HCT116 (cell line): ENCODE measurements at regions not wholly inside any gene's neighbourhood (a gene's known extent, or its start where the extent isn't known, plus 50 kb on each side); places are given as distances from the start of the nearest gene placed in this dataset.

Source experiments
- ATAC-seq: fragments of 200-7000 bp; cut with Tn5 transposase; 2 replicates; pipeline ENCODE4 v1.9.1; 2020; ENCODE audit warnings: mild to moderate bottlenecking, moderate library complexity
- BruUV-seq: library from RNA; stranded (reverse); fragments of 400-500 nt; replicated peaks from 2 replicates; lab custom pipeline; 2021; lab: Mats Ljungman, UMichigan
- CTCF ChIA-PET: fragments of 300-600 bp; sonication (Branson Sonifier 250); formaldehyde crosslinking; loops from one replicate; lab custom pipeline; 2021; ENCODE audit warnings: antibody characterized with exemption; lab: Charles Lee
- POLR2A ChIA-PET: fragments of 300-600, 350-600 bp; sonication (Branson Sonifier 250); formaldehyde crosslinking; loops from one replicate; lab custom pipeline; 2021; ENCODE audit warnings: antibody characterized with exemption; lab: Charles Lee
- RAD21 ChIA-PET, 2 experiments: fragments of 300-600 bp; sonication (Branson Sonifier 250); formaldehyde crosslinking; loops; one replicate each; lab custom pipeline; 2023; ENCODE audit warnings: low total read pairs in 2 of 2; ENCODE audit not compliant: uncharacterized antibody in 2 of 2, unreplicated experiment in 2 of 2, low non-redundant PET in 1 of 2; lab: Charles Lee
- DNase-seq: peaks from one replicate; pipeline ENCODE4 v3.0.0-alpha.2; 2010; ENCODE audit warnings: low read depth, low spot score
- H2AFZ ChIP-seq: fragments of 200-600 bp; shearing (Covaris generic), sonication (generic); 2 replicates; pipeline ENCODE4 v1.6.1; 2017; ENCODE audit warnings: low read depth, mixed run types, mixed read lengths, antibody characterized with exemption, low read length; ENCODE audit not compliant: poor library complexity, severe bottlenecking
- H3K27ac ChIP-seq: 2 replicates; pipeline ENCODE4 v1.5.1; 2012; ENCODE audit warnings: low read depth, low read length
- H3K27me3 ChIP-seq: fragments of 200-600 bp; sonication (generic); 2 replicates; pipeline ENCODE4 v1.6.1; 2016; ENCODE audit warnings: mixed run types, low read length, mixed read lengths; ENCODE audit not compliant: insufficient read depth
- H3K36me3 ChIP-seq, 2 experiments: fragments of 200-500 bp in 1 of 2; fragments of 200-600 bp in 1 of 2; sonication (Bioruptor generic) in 1 of 2; sonication (generic) in 1 of 2; 2 replicates each; pipeline versions ENCODE4 v1.5.1 to v1.6.1; 2014 to 2016; ENCODE audit warnings: low read length in 2 of 2, inconsistent platforms in 1 of 2, mixed read lengths in 1 of 2, mixed run types in 1 of 2; ENCODE audit not compliant: insufficient read depth in 2 of 2, control insufficient read depth in 1 of 2
- H3K4me1 ChIP-seq, 2 experiments: fragments of 200-600 bp in 1 of 2; sonication (generic) in 1 of 2; 2 replicates each; pipeline versions ENCODE4 v1.5.1 to v1.6.1; 2012 to 2017; ENCODE audit warnings: low read length in 2 of 2, inconsistent platforms in 1 of 2, mild to moderate bottlenecking in 1 of 2, mixed read lengths in 1 of 2, mixed run types in 1 of 2, moderate library complexity in 1 of 2; ENCODE audit not compliant: insufficient read depth in 2 of 2, control insufficient read depth in 1 of 2
- H3K4me2 ChIP-seq: fragments of 200-600 bp; sonication (generic); 2 replicates; pipeline ENCODE4 v1.6.1; 2017; ENCODE audit warnings: mixed run types, low read length, mixed read lengths
- H3K4me3 ChIP-seq, 2 experiments: fragments of 200-600 bp in 1 of 2; sonication (generic) in 1 of 2; replicated peaks in 1 of 2; 2 replicates each; pipeline ENCODE4 v1.5.1; 2011 to 2016; ENCODE audit warnings: low read length in 2 of 2, control low read depth in 1 of 2, low read depth in 1 of 2, mild to moderate bottlenecking in 1 of 2, mixed read lengths in 1 of 2, mixed run types in 1 of 2
- H3K79me2 ChIP-seq: fragments of 200-600 bp; sonication (generic); 2 replicates; pipeline ENCODE4 v1.6.1; 2017; ENCODE audit warnings: mild to moderate bottlenecking, mixed run types, low read length, moderate library complexity, mixed read lengths; ENCODE audit not compliant: insufficient read depth
- H3K9ac ChIP-seq: fragments of 200-600 bp; sonication (generic); 2 replicates; pipeline ENCODE4 v1.6.1; 2016; ENCODE audit warnings: low read length, mixed read lengths
- H3K9me2 ChIP-seq: fragments of 200-600 bp; sonication (generic), shearing (Covaris generic); 2 replicates; pipeline ENCODE4 v1.6.1; 2017; ENCODE audit warnings: mixed run types, mild to moderate bottlenecking, moderate library complexity; ENCODE audit not compliant: insufficient read depth
- H3K9me3 ChIP-seq, 2 experiments: fragments of 200-500 bp in 1 of 2; fragments of 200-600 bp in 1 of 2; sonication (Bioruptor generic) in 1 of 2; sonication (generic) in 1 of 2; 2 replicates each; pipeline ENCODE4 v1.6.1; 2014 to 2017; ENCODE audit warnings: low read length in 2 of 2, mixed read lengths in 2 of 2, inconsistent platforms in 1 of 2, low read depth in 1 of 2, mild to moderate bottlenecking in 1 of 2, mixed run types in 1 of 2, moderate library complexity in 1 of 2; ENCODE audit not compliant: control insufficient read depth in 1 of 2, insufficient read depth in 1 of 2
- H4K20me1 ChIP-seq: fragments of 200-600 bp; sonication (generic), shearing (Covaris generic); 2 replicates; pipeline ENCODE4 v1.6.1; 2017; ENCODE audit warnings: mixed run types, mild to moderate bottlenecking, moderate library complexity; ENCODE audit not compliant: insufficient read depth
- CBX3 ChIP-seq: IDR thresholded peaks from 2 replicates; pipeline ENCODE4 v1.6.1; 2012; ENCODE audit warnings: low read depth
- CEBPB ChIP-seq: IDR thresholded peaks from 2 replicates; pipeline ENCODE4 v1.6.1; 2012; ENCODE audit warnings: low read depth
- ELF1 ChIP-seq: IDR thresholded peaks from 2 replicates; pipeline ENCODE4 v1.6.1; 2012; ENCODE audit warnings: low read depth, borderline replicate concordance
- EZH2 ChIP-seq: fragments of 200-600 bp; sonication (generic); IDR thresholded peaks from 2 replicates; pipeline ENCODE4 v1.6.1; 2017; ENCODE audit warnings: antibody characterized with exemption, mixed run types
- EZH2phosphoT487 ChIP-seq: fragments of 200-600 bp; IDR thresholded peaks from 2 replicates; pipeline ENCODE4 v1.6.1; 2018; ENCODE audit warnings: antibody characterized with exemption, borderline replicate concordance
- FOSL1 ChIP-seq: IDR thresholded peaks from 2 replicates; pipeline ENCODE4 v1.6.1; 2012; ENCODE audit warnings: low read depth
- JUND ChIP-seq: IDR thresholded peaks from 2 replicates; pipeline ENCODE4 v1.6.1; 2012
- POLR2A ChIP-seq: IDR thresholded peaks from 2 replicates; pipeline ENCODE4 v1.7.0; 2011; ENCODE audit warnings: borderline replicate concordance; ENCODE audit not compliant: insufficient read depth, insufficient read length; ENCODE audit errors: extremely low read depth
- POLR2AphosphoS5 ChIP-seq: IDR thresholded peaks from 2 replicates; pipeline ENCODE4 v1.6.1; 2011; ENCODE audit warnings: mild to moderate bottlenecking, low read depth, low read length, moderate library complexity
- RAD21 ChIP-seq: IDR thresholded peaks from 2 replicates; pipeline ENCODE4 v1.6.1; 2012; ENCODE audit warnings: low read depth, mild to moderate bottlenecking
- SP1 ChIP-seq: IDR thresholded peaks from 2 replicates; pipeline ENCODE4 v1.6.1; 2012; ENCODE audit warnings: low read depth
- SRF ChIP-seq: IDR thresholded peaks from 2 replicates; pipeline ENCODE4 v1.6.1; 2012; ENCODE audit warnings: low read depth
- TCF7L2 ChIP-seq: IDR thresholded peaks from 2 replicates; pipeline ENCODE4 v1.7.0; 2011; ENCODE audit warnings: borderline replicate concordance, inconsistent platforms; ENCODE audit not compliant: insufficient read depth, insufficient read length; ENCODE audit errors: extremely low read depth
- YY1 ChIP-seq: IDR thresholded peaks from 2 replicates; pipeline ENCODE4 v1.6.1; 2011; ENCODE audit warnings: low read length, low read depth, moderate library complexity, mild to moderate bottlenecking; ENCODE audit not compliant: insufficient replicate concordance; ENCODE audit errors: extremely low read depth
- ZNF274 ChIP-seq: fragments of 200-500 bp; sonication (Bioruptor generic); IDR thresholded peaks from 2 replicates; pipeline ENCODE4 v1.6.1; 2014; ENCODE audit warnings: mild to moderate bottlenecking, low read depth, low read length, inconsistent platforms
- intact Hi-C: fragments of 100-400 bp; cut with micrococcal nuclease; formaldehyde crosslinking; loops from 2 replicates; pipeline ENCODE4 v1.10.0; 2022
- TF ChIP-seq, protein P1 (sequence below): IDR thresholded peaks from 2 replicates; pipeline ENCODE4 v1.6.1; 2012
- TF ChIP-seq, protein P2 (sequence below), 3 experiments: fragments of 200-600 bp in 1 of 3; sonication (generic) in 1 of 3; IDR thresholded peaks in 2 of 3; conservative IDR thresholded peaks in 1 of 3; 2 replicates each; pipeline ENCODE4 v1.5.1; 2012 to 2017; ENCODE audit warnings: low read depth in 2 of 3, low read length in 2 of 3, antibody characterized with exemption in 1 of 3, borderline replicate concordance in 1 of 3, control low read depth in 1 of 3, mild to moderate bottlenecking in 1 of 3, mixed read lengths in 1 of 3, mixed run types in 1 of 3, moderate library complexity in 1 of 3; ENCODE audit not compliant: insufficient read depth in 1 of 3
- TF ChIP-seq, protein P3 (sequence below): IDR thresholded peaks from 2 replicates; pipeline ENCODE4 v1.6.1; 2012; ENCODE audit warnings: low read depth
- TF ChIP-seq, protein P4 (sequence below): IDR thresholded peaks from 2 replicates; pipeline ENCODE4 v1.6.1; 2012

DNA sequence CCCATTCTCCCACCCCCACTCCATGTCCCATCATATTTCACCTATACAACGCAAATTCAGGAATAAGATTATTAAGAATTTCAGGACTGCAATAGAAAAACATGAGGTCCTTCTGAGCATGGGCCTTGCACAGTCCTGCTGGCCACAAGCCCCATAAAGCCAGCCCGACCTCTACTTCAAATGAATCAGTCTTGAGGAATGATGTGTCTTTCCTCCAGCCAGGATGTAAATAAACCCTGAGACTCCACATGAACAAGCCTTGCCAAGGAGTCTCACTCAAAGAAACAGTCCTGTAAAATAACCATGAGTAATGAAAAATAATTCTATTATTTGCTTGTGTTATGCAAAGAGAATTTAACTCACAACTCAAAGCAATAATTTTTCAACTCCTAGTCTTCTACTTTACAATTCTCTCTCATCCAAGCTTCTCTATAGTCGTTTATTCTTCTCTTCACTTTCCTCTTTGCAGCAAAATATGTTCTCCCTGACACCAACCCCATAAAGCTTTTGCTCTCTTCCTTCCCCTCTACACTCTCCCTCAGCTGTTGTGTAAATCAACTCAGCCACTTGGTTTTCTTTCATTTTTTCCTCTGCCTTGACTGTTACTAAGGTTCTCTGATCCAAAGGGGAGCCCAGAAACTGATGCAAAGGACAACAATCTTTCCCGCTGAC lies 140.1 kb upstream of the MOCS2 start:
- CTCF ChIA-PET: no interaction called here
- no peak overlapping the region for H3K4me3 ChIP-seq
- no peak for DNase-seq
- no peaks in the 10 kb centered on the region for H3K9me2 ChIP-seq
- TF ChIP-seq POLR2AphosphoS5: no peak
- TF ChIP-seq, protein P1, sequence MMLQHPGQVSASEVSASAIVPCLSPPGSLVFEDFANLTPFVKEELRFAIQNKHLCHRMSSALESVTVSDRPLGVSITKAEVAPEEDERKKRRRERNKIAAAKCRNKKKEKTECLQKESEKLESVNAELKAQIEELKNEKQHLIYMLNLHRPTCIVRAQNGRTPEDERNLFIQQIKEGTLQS: no peak
- TF ChIP-seq POLR2A: no peak
- TF ChIP-seq ELF1: no peak
- TF ChIP-seq ZNF274: no peak
- TF ChIP-seq CEBPB: no peak
- TF ChIP-seq, protein P2, sequence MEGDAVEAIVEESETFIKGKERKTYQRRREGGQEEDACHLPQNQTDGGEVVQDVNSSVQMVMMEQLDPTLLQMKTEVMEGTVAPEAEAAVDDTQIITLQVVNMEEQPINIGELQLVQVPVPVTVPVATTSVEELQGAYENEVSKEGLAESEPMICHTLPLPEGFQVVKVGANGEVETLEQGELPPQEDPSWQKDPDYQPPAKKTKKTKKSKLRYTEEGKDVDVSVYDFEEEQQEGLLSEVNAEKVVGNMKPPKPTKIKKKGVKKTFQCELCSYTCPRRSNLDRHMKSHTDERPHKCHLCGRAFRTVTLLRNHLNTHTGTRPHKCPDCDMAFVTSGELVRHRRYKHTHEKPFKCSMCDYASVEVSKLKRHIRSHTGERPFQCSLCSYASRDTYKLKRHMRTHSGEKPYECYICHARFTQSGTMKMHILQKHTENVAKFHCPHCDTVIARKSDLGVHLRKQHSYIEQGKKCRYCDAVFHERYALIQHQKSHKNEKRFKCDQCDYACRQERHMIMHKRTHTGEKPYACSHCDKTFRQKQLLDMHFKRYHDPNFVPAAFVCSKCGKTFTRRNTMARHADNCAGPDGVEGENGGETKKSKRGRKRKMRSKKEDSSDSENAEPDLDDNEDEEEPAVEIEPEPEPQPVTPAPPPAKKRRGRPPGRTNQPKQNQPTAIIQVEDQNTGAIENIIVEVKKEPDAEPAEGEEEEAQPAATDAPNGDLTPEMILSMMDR (IDR thresholded peaks at IDR 0.05 in 2 of 3, conservative IDR thresholded peaks at IDR 0.05 in 1 of 3; ENCODE audit: borderline replicate concordance in 1 of 3, insufficient read depth in 1 of 3, low read depth in 2 of 3, low read length in 2 of 3): no peak
- TF ChIP-seq EZH2: no peak
- TF ChIP-seq TCF7L2: no peak
- TF ChIP-seq YY1: no peak
- TF ChIP-seq, protein P3, sequence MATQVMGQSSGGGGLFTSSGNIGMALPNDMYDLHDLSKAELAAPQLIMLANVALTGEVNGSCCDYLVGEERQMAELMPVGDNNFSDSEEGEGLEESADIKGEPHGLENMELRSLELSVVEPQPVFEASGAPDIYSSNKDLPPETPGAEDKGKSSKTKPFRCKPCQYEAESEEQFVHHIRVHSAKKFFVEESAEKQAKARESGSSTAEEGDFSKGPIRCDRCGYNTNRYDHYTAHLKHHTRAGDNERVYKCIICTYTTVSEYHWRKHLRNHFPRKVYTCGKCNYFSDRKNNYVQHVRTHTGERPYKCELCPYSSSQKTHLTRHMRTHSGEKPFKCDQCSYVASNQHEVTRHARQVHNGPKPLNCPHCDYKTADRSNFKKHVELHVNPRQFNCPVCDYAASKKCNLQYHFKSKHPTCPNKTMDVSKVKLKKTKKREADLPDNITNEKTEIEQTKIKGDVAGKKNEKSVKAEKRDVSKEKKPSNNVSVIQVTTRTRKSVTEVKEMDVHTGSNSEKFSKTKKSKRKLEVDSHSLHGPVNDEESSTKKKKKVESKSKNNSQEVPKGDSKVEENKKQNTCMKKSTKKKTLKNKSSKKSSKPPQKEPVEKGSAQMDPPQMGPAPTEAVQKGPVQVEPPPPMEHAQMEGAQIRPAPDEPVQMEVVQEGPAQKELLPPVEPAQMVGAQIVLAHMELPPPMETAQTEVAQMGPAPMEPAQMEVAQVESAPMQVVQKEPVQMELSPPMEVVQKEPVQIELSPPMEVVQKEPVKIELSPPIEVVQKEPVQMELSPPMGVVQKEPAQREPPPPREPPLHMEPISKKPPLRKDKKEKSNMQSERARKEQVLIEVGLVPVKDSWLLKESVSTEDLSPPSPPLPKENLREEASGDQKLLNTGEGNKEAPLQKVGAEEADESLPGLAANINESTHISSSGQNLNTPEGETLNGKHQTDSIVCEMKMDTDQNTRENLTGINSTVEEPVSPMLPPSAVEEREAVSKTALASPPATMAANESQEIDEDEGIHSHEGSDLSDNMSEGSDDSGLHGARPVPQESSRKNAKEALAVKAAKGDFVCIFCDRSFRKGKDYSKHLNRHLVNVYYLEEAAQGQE: no peak
- TF ChIP-seq JUND: no peak
- no peak for TF ChIP-seq RAD21
- TF ChIP-seq, protein P4, sequence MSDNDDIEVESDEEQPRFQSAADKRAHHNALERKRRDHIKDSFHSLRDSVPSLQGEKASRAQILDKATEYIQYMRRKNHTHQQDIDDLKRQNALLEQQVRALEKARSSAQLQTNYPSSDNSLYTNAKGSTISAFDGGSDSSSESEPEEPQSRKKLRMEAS: no peak
- TF ChIP-seq SRF: no peak
- no peak for TF ChIP-seq SP1
- no peak for TF ChIP-seq EZH2phosphoT487
- no peak for TF ChIP-seq CBX3
- no peak for TF ChIP-seq FOSL1
- no peaks in the 10 kb centered on the region for H3K27me3 ChIP-seq
- no peaks in the 10 kb centered on the region for H3K4me1 ChIP-seq
- no peaks in the 10 kb centered on the region for H4K20me1 ChIP-seq
- no peak overlapping the region for H3K27ac ChIP-seq
- no peaks in the 10 kb centered on the region for H3K79me2 ChIP-seq
- RAD21 ChIA-PET: no interaction called here
- H3K9me3 ChIP-seq: no peaks in the 10 kb centered on the region
- no peak for ATAC-seq
- no TSS peak for BruUV-seq
- no peaks in the 10 kb centered on the region for H3K36me3 ChIP-seq
- H3K4me2 ChIP-seq: no peak overlapping the region
- POLR2A ChIA-PET: no interaction called here
- intact Hi-C loops: no loop called here
- H3K9ac ChIP-seq: no peak overlapping the region
- no peak overlapping the region for H2AFZ ChIP-seq
